Mesothelial cell of epicardium (in vitro differentiated cells): ENCODE measurements at regions not wholly inside any gene's neighbourhood (a gene's known extent, or its start where the extent isn't known, plus 50 kb on each side); places are given as distances from the start of the nearest gene placed in this dataset.
A peak's percentile ranks its signal among the peaks of the same experiment; 100 is the strongest.

Source experiments
- DNase-seq, 2 experiments: peaks; one replicate each; pipeline ENCODE4 v3.0.0; 2021; ENCODE audit warnings: low spot score in 2 of 2; ENCODE audit not compliant: unreplicated experiment in 2 of 2
- H3K27ac Mint-ChIP-seq: 2 replicates; pipeline ENCODE4 v1.8.0; 2021; ENCODE audit warnings: mixed read lengths
- H3K27me3 Mint-ChIP-seq: 2 replicates; pipeline ENCODE4 v1.8.0; 2021; ENCODE audit warnings: low read depth, mixed read lengths
- H3K36me3 Mint-ChIP-seq: 2 replicates; pipeline ENCODE4 v1.8.0; 2021; ENCODE audit warnings: mixed read lengths
- H3K4me1 Mint-ChIP-seq: 2 replicates; pipeline ENCODE4 v1.8.0; 2021; ENCODE audit warnings: mixed read lengths
- H3K4me3 Mint-ChIP-seq: 2 replicates; pipeline ENCODE4 v1.8.0; 2021; ENCODE audit warnings: mild to moderate bottlenecking, moderate library complexity, mixed read lengths
- H3K9me3 Mint-ChIP-seq: 2 replicates; pipeline ENCODE4 v1.8.0; 2021; ENCODE audit warnings: mixed read lengths
- TF ChIP-seq, protein P1 (sequence below): fragments of 200-600 bp; sonication (generic); IDR thresholded peaks from one replicate; pipeline ENCODE4 v1.5.0; 2021; ENCODE audit warnings: antibody characterized with exemption; ENCODE audit not compliant: unreplicated experiment

DNA sequence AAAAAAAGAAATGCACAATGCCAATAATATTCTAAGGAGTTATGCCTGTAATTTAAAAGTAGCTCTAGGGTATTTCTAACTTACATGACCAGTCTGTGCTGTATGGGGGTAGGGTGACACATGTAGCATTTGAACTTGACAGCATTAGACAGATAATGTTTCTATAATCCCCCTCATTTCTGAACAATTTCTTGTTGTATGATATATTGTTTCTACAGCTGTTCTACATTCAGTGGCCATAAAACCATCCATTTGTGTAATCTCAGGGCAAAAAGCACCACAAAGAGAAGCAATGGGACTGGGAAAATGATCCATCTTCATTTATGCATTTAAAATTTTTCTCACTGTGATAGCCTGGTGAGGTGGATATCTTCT, 767.8 kb downstream of the TFAP2A start:
- peaks cover 6% of the 10 kb centered on the region for H3K9me3 Mint-ChIP-seq
- H3K4me3 Mint-ChIP-seq: no peak overlapping the region
- TF ChIP-seq, protein P1, sequence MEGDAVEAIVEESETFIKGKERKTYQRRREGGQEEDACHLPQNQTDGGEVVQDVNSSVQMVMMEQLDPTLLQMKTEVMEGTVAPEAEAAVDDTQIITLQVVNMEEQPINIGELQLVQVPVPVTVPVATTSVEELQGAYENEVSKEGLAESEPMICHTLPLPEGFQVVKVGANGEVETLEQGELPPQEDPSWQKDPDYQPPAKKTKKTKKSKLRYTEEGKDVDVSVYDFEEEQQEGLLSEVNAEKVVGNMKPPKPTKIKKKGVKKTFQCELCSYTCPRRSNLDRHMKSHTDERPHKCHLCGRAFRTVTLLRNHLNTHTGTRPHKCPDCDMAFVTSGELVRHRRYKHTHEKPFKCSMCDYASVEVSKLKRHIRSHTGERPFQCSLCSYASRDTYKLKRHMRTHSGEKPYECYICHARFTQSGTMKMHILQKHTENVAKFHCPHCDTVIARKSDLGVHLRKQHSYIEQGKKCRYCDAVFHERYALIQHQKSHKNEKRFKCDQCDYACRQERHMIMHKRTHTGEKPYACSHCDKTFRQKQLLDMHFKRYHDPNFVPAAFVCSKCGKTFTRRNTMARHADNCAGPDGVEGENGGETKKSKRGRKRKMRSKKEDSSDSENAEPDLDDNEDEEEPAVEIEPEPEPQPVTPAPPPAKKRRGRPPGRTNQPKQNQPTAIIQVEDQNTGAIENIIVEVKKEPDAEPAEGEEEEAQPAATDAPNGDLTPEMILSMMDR: no peak
- peak overlapping the region; percentile 66 for H3K27ac Mint-ChIP-seq
- no peak for DNase-seq
- H3K4me1 Mint-ChIP-seq: peaks cover 27% of the 10 kb centered on the region
- H3K27me3 Mint-ChIP-seq: no peaks in the 10 kb centered on the region
- no peaks in the 10 kb centered on the region for H3K36me3 Mint-ChIP-seq

DNA sequence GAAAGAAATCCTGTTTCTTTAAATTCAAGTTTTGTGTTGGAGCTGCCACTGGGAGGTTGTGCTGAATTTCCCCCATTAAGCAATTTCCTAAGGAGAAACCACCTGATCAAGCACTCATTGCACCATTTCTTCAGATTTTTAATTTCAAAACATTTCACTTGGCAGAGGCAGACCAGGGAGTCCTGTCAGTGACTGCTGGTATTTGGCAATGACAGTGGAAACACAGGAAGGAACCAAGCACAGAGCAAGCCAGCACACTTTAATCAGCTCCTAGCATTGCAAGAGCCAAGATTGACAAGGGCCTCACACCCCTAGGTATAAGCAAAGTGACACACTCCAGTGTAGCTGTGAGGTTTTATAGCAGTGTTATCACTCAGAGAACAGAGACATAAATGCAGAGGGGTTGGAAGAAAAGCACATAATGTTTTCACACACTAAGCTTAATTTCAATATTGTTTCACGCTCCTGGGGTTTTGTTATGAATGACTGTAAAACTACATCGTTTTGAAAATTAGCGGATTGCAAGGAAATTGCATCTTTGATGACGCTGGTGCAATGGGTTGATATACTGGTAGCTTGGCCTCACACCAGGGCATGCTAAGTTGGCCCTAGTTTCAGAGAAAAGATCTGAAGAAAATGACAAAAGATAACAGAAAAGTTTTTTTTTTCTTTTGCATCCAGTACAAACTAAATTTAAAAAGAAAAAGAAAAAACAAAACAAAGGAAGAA, 768.4 kb downstream of the TFAP2A start:
- no peaks in the 10 kb centered on the region for H3K36me3 Mint-ChIP-seq
- DNase-seq: no peak

DNA sequence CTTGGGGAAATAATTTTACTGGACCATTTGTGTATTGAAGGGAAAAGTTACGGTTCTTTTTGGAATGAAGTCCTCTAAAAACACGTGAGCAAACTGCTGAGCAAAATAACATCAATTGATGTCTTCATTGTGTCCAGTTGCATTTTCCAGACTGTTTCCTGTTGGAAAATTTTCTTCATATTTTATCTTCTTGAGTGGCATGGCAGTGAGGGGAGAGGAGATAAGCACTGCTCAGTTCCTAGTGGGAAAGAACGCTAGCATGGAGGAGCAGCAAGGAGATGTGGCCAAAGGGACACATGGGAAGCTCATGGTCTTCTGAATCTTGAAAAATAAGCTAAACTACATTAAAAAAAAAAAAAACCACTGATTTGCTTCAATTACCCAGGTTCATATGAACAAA, 776.0 kb downstream of the TFAP2A start:
- Mint-ChIP-seq H3K4me3 (no peak overlapping the region), H3K9me3 (peaks cover 4% of the 10 kb centered on the region), H3K27me3 (no peaks in the 10 kb centered on the region), H3K4me1 (no peaks in the 10 kb centered on the region), H3K27ac (no peak overlapping the region), H3K36me3 (no peaks in the 10 kb centered on the region)
- no peak for DNase-seq
- TF ChIP-seq, protein P1: no peak

More for the DNA sequence above, 768.4 kb downstream of the TFAP2A start:
- Mint-ChIP-seq H3K4me3 (no peak overlapping the region), H3K27ac (peak overlapping the region; percentile 32), H3K27me3 (no peaks in the 10 kb centered on the region), H3K4me1 (peaks cover 27% of the 10 kb centered on the region), H3K9me3 (peaks cover 6% of the 10 kb centered on the region)
- TF ChIP-seq, protein P1: no peak

DNA sequence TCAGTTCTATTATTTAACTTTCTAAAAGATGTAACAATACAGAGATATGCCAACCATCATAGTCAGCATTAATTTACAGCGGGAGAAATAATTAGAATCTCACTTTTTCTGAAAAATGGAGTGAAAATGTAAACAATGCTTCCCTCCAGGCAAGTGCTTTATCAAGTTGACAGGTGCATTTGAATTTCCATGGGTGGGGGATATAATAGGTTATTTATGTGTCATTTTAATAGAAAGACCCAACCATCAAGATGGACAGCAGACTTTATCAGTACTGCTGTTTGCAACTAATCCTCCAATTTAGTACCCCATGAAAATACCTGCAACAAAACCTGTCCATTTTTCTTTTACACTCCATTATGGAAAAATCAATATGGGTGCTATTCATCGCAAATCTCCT, 780.1 kb downstream of the TFAP2A start:
- H3K27me3 Mint-ChIP-seq: no peaks in the 10 kb centered on the region
- DNase-seq: no peak
- H3K36me3 Mint-ChIP-seq: peaks cover 6% of the 10 kb centered on the region
- H3K4me1 Mint-ChIP-seq: no peaks in the 10 kb centered on the region
- H3K27ac Mint-ChIP-seq: no peak overlapping the region
- H3K4me3 Mint-ChIP-seq: no peak overlapping the region
- peaks cover 23% of the 10 kb centered on the region for H3K9me3 Mint-ChIP-seq
- TF ChIP-seq, protein P1: no peak

DNA sequence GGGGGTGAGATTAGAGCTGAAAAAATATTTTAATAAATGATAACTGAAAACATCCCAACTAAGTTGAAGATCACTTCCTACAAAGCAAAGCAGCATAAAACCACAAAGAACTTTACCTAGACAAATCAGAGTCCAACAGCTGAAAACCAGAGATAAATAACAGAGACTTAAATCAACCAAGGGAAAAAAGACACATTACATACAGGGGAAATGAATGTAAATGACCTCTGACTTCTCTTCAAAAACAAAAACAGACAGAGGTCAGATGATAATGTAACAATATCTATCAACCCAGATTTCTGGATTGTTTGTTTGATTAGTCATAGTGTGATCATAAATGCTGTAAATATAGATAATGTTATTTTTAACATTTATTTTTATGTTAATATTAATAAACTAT, 782.8 kb downstream of the TFAP2A start:
- DNase-seq: no peak
- no peak overlapping the region for H3K27ac Mint-ChIP-seq
- no peak overlapping the region for H3K4me3 Mint-ChIP-seq
- H3K27me3 Mint-ChIP-seq: no peaks in the 10 kb centered on the region
- TF ChIP-seq, protein P1: no peak
- H3K9me3 Mint-ChIP-seq: peaks cover 44% of the 10 kb centered on the region
- no peaks in the 10 kb centered on the region for H3K4me1 Mint-ChIP-seq
- peaks cover 8% of the 10 kb centered on the region for H3K36me3 Mint-ChIP-seq
